ENCODE measurements at regions not wholly inside any gene's neighbourhood (a gene's known extent, or its start where the extent isn't known, plus 50 kb on each side); places are given as distances from the start of the nearest gene placed in this dataset.

- in situ Hi-C loops (cut with HindIII; ENCODE audit: low sequenced_read_pairs) = no loop called here
- TF ChIP-seq CTCF (IDR thresholded peaks at IDR 0.05; ENCODE audit: low read depth, low read length) = peak; percentile 30
- no peak overlapping the region for H3K4me3 ChIP-seq (ENCODE audit: low read depth, low read length)
- DNase-seq (ENCODE audit: low read depth, low spot score) = no peak
Observed at GRCh38 chr20:50456452-50457324, 53.5 kb upstream of the PTPN1 start.

GRCh38 chr20:50459124-50459918 lies 50.9 kb upstream of the PTPN1 start:
- DNase-seq (ENCODE audit: low read depth, low spot score) = no peak
- no peak for TF ChIP-seq CTCF (IDR thresholded peaks at IDR 0.05; ENCODE audit: low read depth, low read length)
- H3K4me3 ChIP-seq (ENCODE audit: low read depth, low read length) = no peak overlapping the region
- in situ Hi-C loops (cut with HindIII; ENCODE audit: low sequenced_read_pairs) = no loop called here

- TF ChIP-seq CTCF (IDR thresholded peaks at IDR 0.05; ENCODE audit: low read depth, low read length) = no peak
- no peak overlapping the region for H3K4me3 ChIP-seq (ENCODE audit: low read depth, low read length)
Observed at GRCh38 chr20:50460115-50460607, 50.0 kb upstream of the PTPN1 start.

More at GRCh38 chr20:50460115-50460607, 50.0 kb upstream of the PTPN1 start:
- DNase-seq (ENCODE audit: low read depth, low spot score) = no peak
- in situ Hi-C loops (cut with HindIII; ENCODE audit: low sequenced_read_pairs) = no loop called here

All from astrocyte of the spinal cord (primary cell).